Activated naive CD4-positive, alpha-beta T cell (primary cell): ENCODE measurements at regions not wholly inside any gene's neighbourhood (a gene's known extent, or its start where the extent isn't known, plus 50 kb on each side); places are given as distances from the start of the nearest gene placed in this dataset.
"Not testable (repeated sequence)": the region's sequence is repeated elsewhere in the genome, so short reads cannot be mapped to it uniquely, and the experiment has no call there.

Source experiments
- DNase-seq, 4 experiments: peaks; one replicate each; lab custom pipeline; 2025; lab: John Stamatoyannopoulos, UW

- DNase-seq = no peak
Measured at GRCh38 chr1:166490437-166490991, 323.7 kb upstream of the FAM78B start.

- not testable (repeated sequence) for DNase-seq
Measured at GRCh38 chr1:166493765-166494164, 327.0 kb upstream of the FAM78B start.

- DNase-seq = no peak
Measured at GRCh38 chr1:166507347-166507746, 331.9 kb upstream of the POGK start.

GRCh38 chr1:166511761-166512160, 327.5 kb upstream of the POGK start:
- no peak for DNase-seq

- DNase-seq = no peak
Measured at GRCh38 chr1:166514067-166514466, 325.2 kb upstream of the POGK start.

GRCh38 chr1:166527752-166528151, 311.5 kb upstream of the POGK start:
- no peak for DNase-seq

- DNase-seq = no peak
Measured at GRCh38 chr1:166538646-166539045, 300.6 kb upstream of the POGK start.

- no peak for DNase-seq
Measured at GRCh38 chr1:166544036-166544435, 295.2 kb upstream of the POGK start.

- DNase-seq = no peak
Measured at GRCh38 chr1:166544561-166544960, 294.7 kb upstream of the POGK start.

GRCh38 chr1:166552706-166553105, 286.6 kb upstream of the POGK start:
- no peak for DNase-seq

GRCh38 chr1:166570954-166571353, 268.3 kb upstream of the POGK start:
- DNase-seq = no peak

GRCh38 chr1:166573199-166573598, 266.1 kb upstream of the POGK start:
- DNase-seq = no peak

GRCh38 chr1:166579557-166580501, 259.4 kb upstream of the POGK start:
- DNase-seq = no peak

GRCh38 chr1:166588741-166589140, 250.5 kb upstream of the POGK start:
- DNase-seq = no peak

- DNase-seq = no peak
Measured at GRCh38 chr1:166590161-166590560, 249.1 kb upstream of the POGK start.

- no peak for DNase-seq
Measured at GRCh38 chr1:166594646-166595045, 244.6 kb upstream of the POGK start.

GRCh38 chr1:166597516-166597915, 241.8 kb upstream of the POGK start:
- no peak for DNase-seq

GRCh38 chr1:166600574-166600973, 238.7 kb upstream of the POGK start:
- DNase-seq = no peak

GRCh38 chr1:166601650-166602278, 237.5 kb upstream of the POGK start:
- no peak for DNase-seq

GRCh38 chr1:166602801-166603200, 236.5 kb upstream of the POGK start:
- not testable (repeated sequence) for DNase-seq

- no peak for DNase-seq
Measured at GRCh38 chr1:166603296-166603695, 236.0 kb upstream of the POGK start.

- DNase-seq = no peak
Measured at GRCh38 chr1:166605137-166605536, 234.1 kb upstream of the POGK start.

GRCh38 chr1:166612886-166613285, 226.4 kb upstream of the POGK start:
- DNase-seq = no peak
